HG02610 (cell line): ENCODE measurements at regions not wholly inside any gene's neighbourhood (a gene's known extent, or its start where the extent isn't known, plus 50 kb on each side); places are given as distances from the start of the nearest gene placed in this dataset.

Experiments used
- ATAC-seq: cut with Tn5 transposase; IDR thresholded peaks from one replicate; pipeline ENCODE4 v1.9.1; 2021; ENCODE audit warnings: mild to moderate bottlenecking, moderate library complexity; ENCODE audit not compliant: unreplicated experiment

DNA sequence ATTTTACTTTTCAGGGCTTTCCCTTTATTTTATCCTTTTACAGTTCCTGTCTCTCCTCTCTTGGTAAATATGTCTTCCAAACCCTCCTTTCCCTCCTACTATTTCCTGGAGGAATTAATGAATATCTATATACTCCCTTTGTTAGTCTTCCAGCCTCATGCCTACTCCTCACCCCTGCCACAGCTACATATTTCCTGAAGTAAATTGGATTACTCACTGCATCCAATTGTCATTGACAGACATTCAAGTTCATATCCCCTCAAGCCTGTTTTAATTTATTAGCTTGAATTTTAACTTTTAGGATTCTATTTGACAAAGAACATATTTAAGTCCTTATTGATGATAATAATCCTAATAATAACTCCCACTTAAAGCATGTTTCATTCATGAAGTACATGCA, 314.5 kb downstream of the TMEM161B start:
- no peak for ATAC-seq

DNA sequence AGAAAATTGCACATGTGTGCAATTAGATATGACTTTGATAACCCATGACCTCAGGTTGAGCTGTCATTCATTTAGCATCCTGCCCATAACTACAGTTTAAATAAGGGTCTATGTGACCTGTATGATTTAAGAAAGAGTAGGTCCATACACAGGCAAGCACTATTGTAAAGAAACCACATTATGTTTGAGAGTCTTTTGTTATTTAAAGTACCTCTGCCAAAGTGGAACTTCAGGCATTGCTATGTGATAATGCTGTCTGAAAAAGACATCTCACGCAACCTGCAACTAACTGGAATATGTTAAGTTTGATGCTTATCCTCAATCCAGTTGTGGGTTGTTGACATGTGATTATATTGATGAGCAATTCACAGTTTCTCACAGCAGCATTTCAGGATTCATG, 317.0 kb downstream of the TMEM161B start:
- no peak for ATAC-seq

DNA sequence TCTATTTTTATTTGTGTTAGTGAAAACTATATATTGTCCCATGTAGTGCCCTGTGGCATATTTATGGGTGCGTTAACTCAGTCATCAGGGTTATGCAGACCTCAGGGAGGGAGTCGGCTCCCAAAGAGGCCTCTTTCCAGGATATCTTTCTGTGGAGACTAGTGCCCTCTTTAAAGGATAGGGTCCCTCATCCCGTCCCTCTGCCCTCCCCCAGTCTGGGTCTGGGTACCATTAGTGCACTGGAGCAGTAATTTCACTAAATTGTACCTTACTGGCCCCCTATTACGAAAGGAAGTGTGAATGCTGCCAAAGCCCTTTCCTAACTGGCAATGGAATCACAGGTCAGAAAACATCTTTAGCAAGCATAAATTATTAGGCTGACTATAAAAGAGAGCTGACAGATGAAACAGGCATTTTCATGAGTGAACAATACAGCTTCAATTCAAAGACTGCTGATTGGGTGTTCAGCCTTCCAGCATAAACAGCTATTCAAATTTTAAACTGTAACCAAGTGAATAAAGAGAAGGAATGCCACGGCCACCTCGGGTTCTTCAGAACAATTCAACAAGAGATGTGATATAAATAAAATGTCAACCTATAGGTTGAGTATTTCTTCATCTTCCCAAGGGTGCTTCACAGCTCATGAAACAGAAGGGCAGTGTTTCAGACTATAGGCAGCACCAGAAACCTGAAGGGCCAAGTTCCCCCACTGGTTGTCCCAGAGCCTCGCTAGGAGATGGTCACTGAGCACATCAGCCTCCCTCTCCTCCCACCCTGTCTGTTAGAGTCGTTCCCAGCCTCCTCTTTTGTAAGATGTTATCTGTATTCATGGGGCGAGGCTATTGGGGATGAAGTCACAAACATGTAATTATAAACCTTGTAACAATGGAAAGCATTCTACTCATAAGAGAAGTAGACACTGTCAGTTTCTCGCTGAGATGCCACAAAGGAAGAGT, 318.7 kb downstream of the TMEM161B start:
- ATAC-seq, result no peak

DNA sequence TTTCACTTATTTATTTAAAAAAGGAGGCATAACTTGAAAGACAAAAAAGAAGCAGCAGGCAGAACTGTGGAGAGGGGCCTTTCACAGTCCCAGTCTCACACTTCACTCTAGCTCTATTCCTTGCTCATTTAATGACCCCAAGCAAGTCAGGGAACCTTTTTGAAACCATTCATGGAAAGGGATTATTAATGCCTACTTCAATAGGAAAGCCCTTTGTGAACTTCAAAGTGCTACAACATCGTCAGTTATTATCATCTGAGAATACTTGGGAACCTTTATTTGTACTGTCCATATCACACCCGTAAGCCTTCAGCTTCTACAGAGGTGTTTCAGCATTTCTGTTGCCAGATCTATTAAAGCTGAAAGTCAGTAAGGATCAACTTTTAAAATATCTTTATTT, 320.2 kb downstream of the TMEM161B start:
- ATAC-seq, result no peak

DNA sequence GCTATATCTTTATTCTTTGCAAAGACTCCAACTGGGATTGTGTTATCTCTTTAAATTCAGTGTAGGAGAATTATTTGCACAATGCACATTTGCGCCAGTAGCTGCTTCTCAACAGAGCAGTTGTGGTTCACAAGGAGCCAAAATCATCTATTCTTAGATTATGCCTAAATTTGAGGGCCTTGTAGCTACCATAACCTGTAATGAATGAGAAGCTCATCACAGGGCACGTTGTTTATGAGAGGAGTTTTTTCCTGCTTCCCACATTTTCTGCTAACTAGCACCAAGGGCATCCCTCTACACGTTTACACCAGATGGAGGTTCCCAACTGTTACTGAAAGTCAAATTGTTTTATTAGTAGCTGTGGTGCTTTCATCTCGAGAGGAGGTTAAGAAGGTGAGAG, 322.4 kb downstream of the TMEM161B start:
- ATAC-seq, result no peak

DNA sequence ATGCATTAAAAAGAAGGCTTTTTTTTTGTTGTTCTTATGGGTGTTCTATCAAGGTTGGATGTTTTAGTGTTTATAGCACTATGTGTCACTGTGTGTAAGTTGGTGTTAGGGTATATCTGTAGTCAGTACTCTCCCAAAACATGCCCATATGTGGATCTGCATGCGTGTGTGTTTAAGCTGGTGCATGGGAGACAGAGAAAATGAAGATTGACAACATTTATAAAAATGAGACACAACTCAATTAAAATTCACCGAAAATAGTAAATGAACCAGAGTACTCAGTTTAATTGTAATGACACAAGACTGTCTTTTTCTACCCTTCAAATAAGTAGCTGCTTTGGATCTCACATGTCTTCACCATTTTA, 323.4 kb downstream of the TMEM161B start:
- ATAC-seq, result no peak

DNA sequence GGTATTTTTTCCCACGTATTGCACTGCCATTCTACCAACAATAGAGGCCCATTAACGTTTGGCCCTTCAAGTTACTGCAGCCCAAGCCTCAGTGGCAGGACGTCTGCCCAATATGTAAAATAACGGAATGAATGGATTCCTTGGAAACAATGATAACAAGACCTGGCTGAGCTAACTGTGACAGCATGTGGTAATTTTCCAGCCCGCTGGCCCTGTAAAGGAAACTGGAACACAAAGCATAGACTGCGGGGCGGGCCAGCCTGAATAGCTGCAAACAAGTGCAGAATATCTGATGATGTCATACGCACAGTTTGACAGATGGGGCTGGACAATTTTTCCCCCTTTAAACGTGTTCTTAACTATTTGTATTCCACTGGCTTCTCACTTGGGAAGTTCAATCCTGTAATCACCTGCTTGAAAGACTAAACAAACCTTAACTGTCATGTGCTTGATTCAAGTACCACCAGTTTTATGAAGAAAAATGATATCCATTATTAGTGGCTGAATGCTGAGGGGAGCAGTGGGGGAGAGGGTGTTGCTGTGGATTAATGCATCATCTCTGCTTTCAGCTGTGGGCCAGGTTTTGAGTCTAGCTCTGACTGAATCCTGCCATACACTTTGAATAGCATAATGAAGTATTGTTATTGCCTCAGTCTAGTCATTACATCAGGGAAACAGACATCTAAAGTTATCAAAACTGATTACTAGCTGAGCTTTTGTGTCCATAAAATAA, 323.9 kb downstream of the TMEM161B start:
- ATAC-seq, result no peak

DNA sequence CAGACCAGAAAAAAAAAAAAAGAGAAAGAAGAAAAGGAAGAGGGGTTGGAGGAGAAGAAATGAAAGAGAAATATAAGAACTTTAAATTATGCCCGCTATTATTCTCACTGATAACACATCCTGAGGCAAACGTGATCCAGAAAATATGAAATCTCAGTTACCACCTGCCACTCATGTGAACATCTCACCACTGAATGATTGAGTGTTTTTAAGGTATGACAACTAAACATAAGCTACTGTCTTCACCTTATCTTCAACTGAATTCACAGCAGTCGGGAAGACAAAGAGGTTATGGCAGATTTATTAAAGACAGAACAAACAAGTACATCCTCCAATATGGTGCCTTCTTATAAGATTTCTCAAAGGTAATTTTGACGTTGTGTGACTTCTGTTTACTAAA, 327.9 kb downstream of the TMEM161B start:
- no peak for ATAC-seq

DNA sequence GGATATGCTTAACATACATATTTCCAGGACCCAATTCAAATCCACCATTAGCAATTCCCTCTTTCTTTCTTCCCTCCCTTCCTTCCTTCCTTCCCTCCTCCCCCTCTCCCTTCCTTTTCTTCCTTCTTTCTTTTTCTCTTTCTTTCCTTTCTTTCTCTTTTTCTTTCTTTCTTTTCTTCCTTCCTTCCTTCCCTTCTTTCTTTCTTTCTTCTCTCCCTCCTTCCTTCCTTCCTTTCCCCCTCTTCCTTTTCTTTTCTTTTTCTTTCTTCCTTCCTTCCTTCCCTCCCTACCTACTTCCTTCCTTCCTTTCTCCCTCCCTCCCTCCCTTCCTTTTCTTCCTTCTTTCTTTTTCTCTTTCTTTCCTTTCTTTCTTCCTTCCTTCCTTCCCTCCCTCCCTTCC, 332.0 kb downstream of the TMEM161B start:
- no peak for ATAC-seq

DNA sequence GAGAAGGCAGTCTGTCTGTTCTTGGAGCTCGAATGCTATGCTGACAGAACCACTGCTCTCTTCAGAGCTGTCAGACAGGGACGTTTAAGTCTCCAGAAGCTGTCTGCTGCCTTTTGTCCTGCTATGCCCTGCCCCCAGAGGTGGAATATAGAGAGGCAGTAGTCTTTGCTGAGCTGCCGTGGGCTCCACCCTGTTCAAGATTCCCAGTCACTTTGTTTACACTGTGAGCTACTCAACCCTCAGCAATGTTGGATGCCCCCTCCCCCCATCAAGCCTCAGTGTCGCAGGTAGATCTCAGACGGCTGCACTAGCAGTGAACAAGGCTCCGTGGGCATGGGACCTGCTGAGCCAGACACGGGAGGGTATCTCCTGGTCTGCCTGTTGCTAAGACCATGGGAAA, 344.2 kb downstream of the TMEM161B start:
- no peak for ATAC-seq

DNA sequence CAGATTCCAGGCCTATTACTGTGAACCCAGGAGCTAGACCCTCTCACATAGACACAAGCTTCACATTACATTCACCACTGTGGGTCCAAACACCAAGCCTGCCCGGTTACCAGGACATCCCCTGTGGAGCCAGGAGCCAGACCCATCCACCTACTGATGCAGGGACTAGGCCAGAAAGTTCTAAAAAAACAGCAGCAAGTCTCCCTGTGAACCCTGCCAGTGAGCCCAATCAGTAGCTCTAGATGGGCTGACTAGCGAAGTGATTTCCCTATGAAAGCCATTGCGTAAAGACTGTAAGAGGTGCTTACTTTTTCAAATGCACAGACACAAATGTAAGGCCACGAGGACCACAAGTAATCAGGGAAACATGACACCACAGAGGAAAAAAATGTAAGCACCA, 352.3 kb downstream of the TMEM161B start:
- ATAC-seq, result no peak

DNA sequence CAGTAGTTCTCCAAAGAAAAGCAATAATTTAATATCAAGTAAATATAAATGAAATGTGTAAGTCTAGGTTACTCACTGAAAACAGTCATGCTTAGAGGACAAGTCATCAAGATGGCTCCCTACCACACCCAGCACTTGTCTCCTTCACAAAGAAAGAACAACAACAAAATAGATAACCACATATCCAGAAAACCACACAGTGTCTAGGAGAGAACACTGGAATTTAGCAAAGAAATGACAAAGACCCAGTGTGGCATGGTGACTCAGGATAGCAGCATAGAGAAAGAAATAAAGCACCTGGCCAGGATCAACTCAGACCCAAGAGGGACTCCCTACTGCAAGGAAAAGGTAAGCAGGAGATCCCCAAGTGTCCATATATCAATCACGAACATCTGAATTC, 356.2 kb downstream of the TMEM161B start:
- no peak for ATAC-seq

DNA sequence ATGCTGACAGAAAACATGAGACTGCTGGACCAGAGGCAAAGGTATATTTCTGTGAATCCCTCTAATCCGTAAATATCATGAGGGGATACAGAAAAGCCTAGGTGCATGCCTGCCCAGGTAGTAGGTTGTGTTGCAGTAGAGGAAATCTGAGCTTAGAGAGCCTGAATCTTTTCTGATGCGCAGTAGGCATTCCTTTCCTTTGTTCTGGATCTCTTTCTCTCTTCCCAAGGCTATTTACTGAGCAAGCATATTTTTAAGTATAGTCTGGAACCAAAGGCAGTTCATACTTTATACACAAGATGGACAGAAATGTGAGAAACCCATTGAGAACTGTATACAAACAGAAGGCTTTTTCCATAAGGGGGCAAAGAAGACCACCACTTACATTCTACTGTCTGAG, 359.3 kb downstream of the TMEM161B start:
- ATAC-seq, result no peak

DNA sequence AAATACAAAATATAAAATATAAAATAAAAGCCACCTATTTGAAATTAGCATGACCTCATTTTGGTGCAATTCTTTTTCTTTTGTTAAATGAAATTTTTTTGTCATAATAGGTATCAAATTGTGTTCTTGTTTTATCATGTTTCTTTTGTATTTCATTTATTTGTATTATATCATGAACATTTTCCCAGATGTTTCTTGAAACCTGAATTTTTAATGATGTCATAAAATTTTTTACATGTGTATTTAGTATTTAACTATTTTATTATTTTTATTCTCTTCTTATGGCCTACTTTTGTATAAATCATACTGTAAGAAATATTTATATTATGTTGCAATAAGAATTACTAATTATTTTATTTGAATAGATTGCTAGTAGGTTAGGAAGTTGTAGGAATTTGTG, 361.7 kb downstream of the TMEM161B start:
- no peak for ATAC-seq

DNA sequence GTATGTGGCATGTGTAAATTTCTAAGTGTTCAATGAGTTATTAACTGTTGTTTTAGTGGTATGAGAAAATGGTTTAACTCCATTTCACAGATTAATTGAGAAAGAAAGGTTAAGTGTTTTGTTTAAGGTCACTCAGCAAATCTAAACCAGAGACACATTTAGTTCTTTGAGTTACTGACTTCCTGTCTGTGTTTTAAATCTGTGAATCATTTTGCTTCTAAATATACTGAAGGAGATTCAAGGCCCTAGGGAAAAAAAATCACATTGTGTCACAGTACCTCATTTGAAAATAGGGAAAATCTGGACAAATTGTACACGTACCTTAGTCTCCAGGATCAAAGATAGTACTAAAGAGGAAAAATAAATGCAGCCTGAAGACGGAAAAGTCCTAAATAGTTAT, 368.2 kb downstream of the TMEM161B start:
- no peak for ATAC-seq

DNA sequence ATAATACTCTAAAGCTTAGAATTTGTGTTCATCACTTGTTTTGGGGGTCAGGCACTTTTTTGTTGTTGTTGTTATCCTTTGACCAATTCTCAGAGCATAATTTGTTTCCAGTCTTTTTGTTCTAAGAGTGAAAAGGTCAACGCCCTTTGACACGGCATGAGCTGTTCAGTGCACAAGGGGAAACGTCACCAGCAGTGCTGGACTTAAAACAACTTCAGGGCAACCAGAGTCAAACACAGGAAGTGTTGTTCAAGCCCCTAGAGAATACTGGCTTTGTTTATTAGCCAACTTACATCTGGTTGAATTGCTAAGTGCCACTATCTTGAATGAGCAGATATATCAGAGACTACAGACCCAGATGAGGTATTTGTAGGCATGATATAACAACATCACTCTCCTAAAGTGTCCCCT, 368.9 kb downstream of the TMEM161B start:
- no peak for ATAC-seq

DNA sequence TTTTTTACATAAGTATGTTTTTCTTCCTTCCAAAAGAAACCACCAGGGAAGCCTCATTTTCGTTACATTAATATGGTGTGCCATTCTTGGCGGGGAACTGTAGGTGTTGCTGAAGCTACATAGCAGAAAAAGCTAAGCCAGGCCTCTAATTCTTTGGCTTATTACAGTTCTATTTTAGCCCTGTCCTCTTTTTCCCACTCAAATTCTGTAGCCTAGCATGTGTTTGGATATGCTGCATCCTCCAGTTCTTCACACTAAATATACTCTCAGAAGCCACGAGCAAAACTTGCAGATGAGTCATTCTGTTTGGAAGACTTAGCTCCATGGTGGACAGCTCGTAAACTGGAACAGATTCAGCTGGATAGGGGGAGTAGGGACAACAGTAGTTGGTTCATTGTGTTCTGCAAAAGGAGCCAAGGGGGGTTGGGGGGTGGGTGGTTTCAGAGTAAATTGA, 369.4 kb downstream of the TMEM161B start:
- no peak for ATAC-seq

DNA sequence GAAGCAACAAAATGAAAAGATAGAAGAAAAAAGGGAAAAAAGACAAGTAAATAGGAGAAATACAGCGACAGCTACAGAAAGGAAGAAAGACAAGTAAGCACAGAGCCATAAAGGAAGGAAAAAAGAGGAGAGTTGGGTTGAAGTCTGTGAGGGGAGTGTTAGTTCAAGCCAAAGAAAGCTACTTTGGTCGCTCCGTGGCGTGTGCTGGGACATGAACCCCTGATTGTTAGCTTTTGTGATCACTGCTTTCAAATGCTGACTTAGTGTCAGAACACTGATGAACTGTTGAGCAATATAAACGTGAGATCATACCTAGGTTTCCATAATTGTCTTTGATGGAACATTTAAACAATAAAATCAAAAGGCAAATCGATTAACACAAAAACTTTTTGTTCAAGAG, 370.1 kb downstream of the TMEM161B start:
- ATAC-seq, result no peak

DNA sequence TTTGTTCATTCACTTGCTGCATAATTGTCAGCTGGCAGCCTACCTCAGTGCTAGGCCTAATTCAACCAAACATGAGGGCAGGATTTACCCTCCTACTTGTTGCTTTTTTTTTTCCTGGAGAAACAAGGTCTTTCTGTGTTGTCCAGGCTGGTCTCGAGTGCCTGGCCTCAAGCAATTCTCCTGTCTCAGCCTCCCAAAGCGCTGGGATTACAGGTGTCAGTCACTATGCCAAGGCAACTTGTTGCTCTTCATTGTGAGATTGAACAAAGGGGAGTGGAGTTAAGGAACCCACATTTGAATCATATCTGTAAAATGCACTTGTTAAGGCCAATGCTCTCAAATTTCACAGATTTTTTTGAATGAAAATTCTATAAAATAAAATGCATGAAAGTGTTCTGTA, 380.5 kb downstream of the TMEM161B start:
- no peak for ATAC-seq

DNA sequence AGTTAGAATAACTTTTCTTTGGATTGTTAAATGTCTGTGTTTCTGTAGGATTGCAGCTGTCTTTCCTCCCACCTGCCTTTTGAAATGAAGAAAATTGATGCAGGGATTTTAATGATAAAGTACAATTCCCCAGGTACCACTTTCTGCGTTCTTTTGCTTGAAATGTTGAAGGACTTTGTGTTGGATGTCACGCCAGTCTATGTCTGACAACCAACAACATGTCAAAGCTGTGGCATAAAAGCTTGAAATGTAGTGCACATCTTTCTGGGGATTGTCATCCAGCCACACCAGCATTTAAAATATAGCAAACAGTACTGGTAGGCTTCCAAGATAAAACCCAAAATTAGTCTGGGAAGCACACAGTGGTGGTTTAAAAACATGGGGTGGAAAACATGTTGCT, 381.4 kb downstream of the TMEM161B start:
- no peak for ATAC-seq

DNA sequence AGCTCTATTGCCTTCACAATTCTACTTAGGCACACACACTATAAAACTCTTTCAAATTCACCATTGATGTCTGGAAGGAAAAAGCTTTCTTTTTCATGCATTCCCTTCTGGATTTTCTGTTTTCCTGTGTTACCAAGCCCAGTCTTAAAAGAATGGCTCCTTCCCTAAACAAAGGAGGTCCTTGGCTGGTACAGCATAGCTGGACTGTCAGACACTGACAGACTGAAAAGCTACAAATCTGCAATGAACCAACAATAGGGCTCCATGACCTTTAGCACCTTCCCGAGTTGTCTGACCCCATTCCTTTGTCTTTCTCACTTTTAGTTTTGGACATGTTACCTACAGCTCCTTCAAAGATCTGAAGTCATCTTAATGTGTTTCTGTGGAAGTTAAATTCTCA, 382.5 kb downstream of the TMEM161B start:
- no peak for ATAC-seq

DNA sequence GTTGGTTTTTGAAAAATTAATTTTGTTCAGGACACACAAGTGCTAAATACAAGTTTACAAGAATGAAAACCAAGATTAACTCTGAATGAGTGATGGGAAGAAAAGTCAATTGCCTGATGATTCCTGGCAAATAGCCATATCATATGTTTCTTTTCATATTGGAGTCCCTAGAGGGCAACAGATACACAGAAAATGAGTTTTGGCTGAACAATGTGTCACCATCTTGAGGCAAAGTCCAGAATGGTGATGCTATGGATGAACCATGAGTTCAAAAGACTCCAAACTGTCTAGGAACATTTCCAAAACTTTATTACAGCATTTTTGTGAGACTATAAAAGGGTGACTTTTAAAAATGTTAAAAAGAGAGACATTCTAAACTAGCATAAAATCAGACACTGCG, 382.9 kb downstream of the TMEM161B start:
- ATAC-seq, result no peak
